Osteocyte (in vitro differentiated cells): ENCODE measurements at regions not wholly inside any gene's neighbourhood (a gene's known extent, or its start where the extent isn't known, plus 50 kb on each side); places are given as distances from the start of the nearest gene placed in this dataset.

Source experiments
- DNase-seq: peaks from one replicate; pipeline ENCODE4 v3.0.0; 2021; ENCODE audit warnings: mixed read lengths; ENCODE audit not compliant: unreplicated experiment; ENCODE audit errors: extremely low spot score
- H3K27ac Mint-ChIP-seq: one replicate; pipeline ENCODE4 v1.8.0; 2021; ENCODE audit warnings: mild to moderate bottlenecking, mixed read lengths; ENCODE audit not compliant: unreplicated experiment
- H3K27me3 Mint-ChIP-seq: one replicate; pipeline ENCODE4 v1.8.0; 2021; ENCODE audit warnings: mixed read lengths; ENCODE audit not compliant: unreplicated experiment
- H3K36me3 Mint-ChIP-seq: one replicate; pipeline ENCODE4 v1.8.0; 2021; ENCODE audit warnings: mixed read lengths; ENCODE audit not compliant: unreplicated experiment
- H3K4me1 Mint-ChIP-seq: one replicate; pipeline ENCODE4 v1.8.0; 2021; ENCODE audit warnings: mixed read lengths; ENCODE audit not compliant: unreplicated experiment
- H3K4me3 Mint-ChIP-seq: one replicate; pipeline ENCODE4 v1.8.0; 2021; ENCODE audit warnings: mild to moderate bottlenecking, moderate library complexity, mixed read lengths; ENCODE audit not compliant: unreplicated experiment
- H3K9me3 Mint-ChIP-seq: one replicate; pipeline ENCODE4 v1.8.0; 2021; ENCODE audit warnings: mixed read lengths; ENCODE audit not compliant: unreplicated experiment
- TF ChIP-seq, protein P1 (sequence below): fragments of 200-600 bp; sonication (generic); IDR thresholded peaks from 2 replicates; pipeline ENCODE4 v1.5.0; 2021; ENCODE audit warnings: antibody characterized with exemption, mild to moderate bottlenecking, moderate library complexity

DNA sequence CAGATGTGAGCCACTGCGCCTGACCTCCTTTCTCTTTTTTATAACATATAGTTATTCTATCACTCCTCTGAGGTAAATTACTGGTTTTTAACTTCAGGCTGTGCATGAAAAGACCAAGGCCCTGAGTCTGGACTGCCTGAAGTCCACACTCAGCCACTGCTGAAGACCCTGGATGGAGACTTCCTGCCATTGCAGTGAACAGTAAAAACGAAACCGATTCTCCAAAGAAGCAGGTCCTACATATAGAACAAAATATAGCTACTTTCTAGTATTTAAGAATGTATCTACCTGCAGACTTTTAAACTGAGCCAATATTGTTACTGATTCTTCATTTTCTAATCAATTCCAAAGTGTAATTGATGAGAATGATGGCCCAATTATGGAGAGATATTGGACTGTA lies 232.8 kb downstream of the CHRM3 start:
- DNase-seq, result no peak
- Mint-ChIP-seq H3K4me1 (no peaks in the 10 kb centered on the region), H3K36me3 (no peaks in the 10 kb centered on the region), H3K27me3 (peaks cover 4% of the 10 kb centered on the region), H3K27ac (no peak overlapping the region), H3K4me3 (no peak overlapping the region), H3K9me3 (peaks cover 11% of the 10 kb centered on the region)
- TF ChIP-seq, protein P1, sequence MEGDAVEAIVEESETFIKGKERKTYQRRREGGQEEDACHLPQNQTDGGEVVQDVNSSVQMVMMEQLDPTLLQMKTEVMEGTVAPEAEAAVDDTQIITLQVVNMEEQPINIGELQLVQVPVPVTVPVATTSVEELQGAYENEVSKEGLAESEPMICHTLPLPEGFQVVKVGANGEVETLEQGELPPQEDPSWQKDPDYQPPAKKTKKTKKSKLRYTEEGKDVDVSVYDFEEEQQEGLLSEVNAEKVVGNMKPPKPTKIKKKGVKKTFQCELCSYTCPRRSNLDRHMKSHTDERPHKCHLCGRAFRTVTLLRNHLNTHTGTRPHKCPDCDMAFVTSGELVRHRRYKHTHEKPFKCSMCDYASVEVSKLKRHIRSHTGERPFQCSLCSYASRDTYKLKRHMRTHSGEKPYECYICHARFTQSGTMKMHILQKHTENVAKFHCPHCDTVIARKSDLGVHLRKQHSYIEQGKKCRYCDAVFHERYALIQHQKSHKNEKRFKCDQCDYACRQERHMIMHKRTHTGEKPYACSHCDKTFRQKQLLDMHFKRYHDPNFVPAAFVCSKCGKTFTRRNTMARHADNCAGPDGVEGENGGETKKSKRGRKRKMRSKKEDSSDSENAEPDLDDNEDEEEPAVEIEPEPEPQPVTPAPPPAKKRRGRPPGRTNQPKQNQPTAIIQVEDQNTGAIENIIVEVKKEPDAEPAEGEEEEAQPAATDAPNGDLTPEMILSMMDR, result no peak

DNA sequence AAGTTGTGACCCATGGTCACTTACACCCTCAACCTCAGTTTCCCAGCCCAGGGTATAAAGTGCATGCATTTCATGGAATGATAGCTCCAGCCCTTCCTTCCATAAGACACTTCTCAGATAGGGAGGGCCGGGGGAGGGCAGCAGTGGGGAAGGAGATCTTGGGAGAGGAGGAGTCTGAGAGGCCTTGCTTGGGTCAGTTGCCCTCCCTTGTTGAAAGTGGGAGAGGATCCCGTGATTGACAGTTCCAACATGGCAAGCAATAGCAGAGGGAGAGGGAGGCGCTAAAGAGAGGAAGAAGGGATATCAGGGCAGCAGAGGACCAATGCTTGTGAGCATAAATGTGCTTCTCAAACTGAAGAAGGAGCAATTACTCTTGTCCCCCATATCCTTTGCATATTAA lies 244.4 kb downstream of the CHRM3 start:
- TF ChIP-seq, protein P1, result no peak
- no peaks in the 10 kb centered on the region for H3K36me3 Mint-ChIP-seq

DNA sequence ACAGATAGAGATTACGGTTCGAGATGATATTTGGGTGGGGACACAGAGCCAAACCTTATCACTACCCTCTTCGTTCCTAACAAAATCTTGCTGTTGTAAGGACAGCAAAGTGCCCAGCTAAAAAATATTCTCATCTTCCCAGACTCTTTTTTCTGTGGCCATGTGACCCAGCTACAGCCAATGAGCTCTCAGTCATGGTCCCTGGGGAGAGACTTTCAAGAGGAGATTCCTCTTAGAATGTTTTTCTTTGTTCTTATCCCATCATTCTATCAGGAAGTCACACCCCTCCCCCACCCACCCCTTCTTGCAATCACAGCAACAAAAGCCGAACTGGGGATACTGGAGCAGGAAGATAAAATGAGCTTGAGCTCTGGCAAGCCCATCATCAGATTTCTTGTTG lies 247.1 kb downstream of the CHRM3 start:
- no peaks in the 10 kb centered on the region for H3K4me1 Mint-ChIP-seq
- H3K36me3 Mint-ChIP-seq, result no peaks in the 10 kb centered on the region
- TF ChIP-seq, protein P1, result no peak

More for the DNA sequence above, 244.4 kb downstream of the CHRM3 start:
- Mint-ChIP-seq H3K9me3 (no peaks in the 10 kb centered on the region), H3K4me3 (no peak overlapping the region), H3K27me3 (no peaks in the 10 kb centered on the region), H3K27ac (no peak overlapping the region), H3K4me1 (no peaks in the 10 kb centered on the region)
- DNase-seq, result no peak

DNA sequence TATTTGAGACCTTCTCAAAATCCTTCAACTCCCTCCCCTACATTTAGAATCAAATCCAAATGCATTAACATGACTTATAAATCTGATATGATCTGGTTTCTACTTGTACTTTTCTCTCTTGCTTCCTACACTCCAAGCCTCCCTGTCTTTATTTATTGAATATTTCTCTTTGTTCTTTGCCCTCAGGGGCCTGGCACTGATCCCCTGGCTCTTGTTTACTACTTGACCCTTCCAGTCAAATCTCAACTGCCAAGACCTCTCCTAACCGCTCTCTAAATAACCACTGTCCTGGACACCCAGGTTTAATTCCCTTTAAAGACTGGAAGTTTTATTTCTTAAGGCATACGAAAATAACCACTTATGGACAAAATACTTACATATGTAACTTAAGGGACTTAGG lies 248.9 kb downstream of the CHRM3 start:
- no peaks in the 10 kb centered on the region for H3K27me3 Mint-ChIP-seq
- H3K27ac Mint-ChIP-seq, result no peak overlapping the region
- H3K36me3 Mint-ChIP-seq, result no peaks in the 10 kb centered on the region
- H3K4me1 Mint-ChIP-seq, result no peaks in the 10 kb centered on the region
- TF ChIP-seq, protein P1, result no peak
- H3K4me3 Mint-ChIP-seq, result no peak overlapping the region
- no peak for DNase-seq
- no peaks in the 10 kb centered on the region for H3K9me3 Mint-ChIP-seq

More for the DNA sequence above, 247.1 kb downstream of the CHRM3 start:
- Mint-ChIP-seq H3K27ac (no peak overlapping the region), H3K9me3 (no peaks in the 10 kb centered on the region), H3K27me3 (no peaks in the 10 kb centered on the region), H3K4me3 (no peak overlapping the region)
- DNase-seq, result no peak

DNA sequence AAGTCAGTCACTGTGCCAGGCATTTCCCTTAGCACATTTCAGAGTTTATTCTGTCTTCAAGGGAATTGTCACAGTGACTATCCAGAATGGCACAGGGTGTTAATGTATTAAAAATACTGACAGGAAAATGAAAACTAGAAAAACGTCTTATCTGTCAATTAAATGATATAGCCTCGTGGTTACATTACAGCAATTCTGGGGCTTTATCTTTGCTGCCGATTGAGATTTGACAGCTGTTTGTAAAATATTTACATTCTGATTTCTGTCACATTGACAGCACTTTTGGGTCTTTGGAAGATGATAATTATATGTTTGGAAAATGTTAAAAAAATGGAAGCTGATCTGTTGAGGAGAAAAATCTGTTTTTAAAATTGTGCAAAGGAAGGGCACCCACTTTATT lies 250.0 kb downstream of the CHRM3 start:
- no peak overlapping the region for H3K4me3 Mint-ChIP-seq
- H3K27me3 Mint-ChIP-seq, result no peaks in the 10 kb centered on the region
- TF ChIP-seq, protein P1, result no peak
- H3K36me3 Mint-ChIP-seq, result no peaks in the 10 kb centered on the region
- no peak overlapping the region for H3K27ac Mint-ChIP-seq
- no peaks in the 10 kb centered on the region for H3K4me1 Mint-ChIP-seq
- DNase-seq, result no peak
- H3K9me3 Mint-ChIP-seq, result no peaks in the 10 kb centered on the region
